HL-60 (cell line): ENCODE measurements at regions not wholly inside any gene's neighbourhood (a gene's known extent, or its start where the extent isn't known, plus 50 kb on each side); places are given as distances from the start of the nearest gene placed in this dataset.
A peak's percentile ranks its signal among the peaks of the same experiment; 100 is the strongest.

Experiments
- DNase-seq, 2 experiments: peaks; one replicate each; pipeline ENCODE4 v3.0.0-alpha.2; 2010 to 2020; ENCODE audit warnings: low read depth in 1 of 2, low spot score in 1 of 2
- H3K27ac ChIP-seq: fragments of 250-450 bp; sonication (Bioruptor Pico); replicated peaks from 2 replicates; pipeline ENCODE4 v1.5.1; 2020; ENCODE audit warnings: mild to moderate bottlenecking, moderate library complexity
- H3K27me3 ChIP-seq: fragments of 250-450 bp; sonication (Bioruptor Pico); 2 replicates; pipeline ENCODE4 v1.5.1; 2021; ENCODE audit warnings: mild to moderate bottlenecking, moderate library complexity; ENCODE audit not compliant: insufficient read depth, poor library complexity, severe bottlenecking
- H3K4me3 ChIP-seq: replicated peaks from 2 replicates; pipeline ENCODE4 v1.5.1; 2011; ENCODE audit warnings: mild to moderate bottlenecking, control low read depth, low read length; ENCODE audit not compliant: insufficient read depth
- CTCF ChIP-seq: IDR thresholded peaks from one replicate; pipeline ENCODE4 v1.5.1; 2011; ENCODE audit warnings: low read length, control low read depth, inconsistent platforms; ENCODE audit not compliant: insufficient read depth
- GABPA ChIP-seq: IDR thresholded peaks from 2 replicates; pipeline ENCODE4 v1.6.1; 2012; ENCODE audit warnings: low read depth
- POLR2AphosphoS5 ChIP-seq: IDR thresholded peaks from 2 replicates; pipeline ENCODE4 v1.6.1; 2012; ENCODE audit warnings: low read depth
- REST ChIP-seq: IDR thresholded peaks from 2 replicates; pipeline ENCODE4 v1.6.1; 2012; ENCODE audit warnings: low read depth; ENCODE audit not compliant: insufficient replicate concordance
- SPI1 ChIP-seq: IDR thresholded peaks from 2 replicates; pipeline ENCODE4 v1.6.1; 2012; ENCODE audit warnings: low read depth, mild to moderate bottlenecking, borderline replicate concordance

GRCh38 chr13:73767191-73767741 lies 366.9 kb downstream of the KLF12 start:
- Histone ChIP-seq H3K27ac (no peak overlapping the region), H3K27me3 (no peaks in the 10 kb centered on the region), H3K4me3 (no peak overlapping the region)
- TF ChIP-seq CTCF (no peak), POLR2AphosphoS5 (no peak), SPI1 (no peak), GABPA (no peak), REST (no peak)
- no peak for DNase-seq

- Histone ChIP-seq H3K27me3 (no peaks in the 10 kb centered on the region), H3K27ac (no peak overlapping the region), H3K4me3 (no peak overlapping the region)
- no peak for DNase-seq
- TF ChIP-seq GABPA (peak; percentile 35; the same call in 1 of the 2 replicates), SPI1 (no peak), CTCF (no peak), REST (no peak)
Observed at GRCh38 chr13:73765651-73766384, 368.4 kb downstream of the KLF12 start.

GRCh38 chr13:73759434-73759833 lies 374.8 kb downstream of the KLF12 start:
- H3K4me3 ChIP-seq, result no peak overlapping the region
- TF ChIP-seq SPI1 (no peak), CTCF (no peak), REST (no peak), GABPA (no peak), POLR2AphosphoS5 (no peak)
- no peak for DNase-seq
- peaks cover 3% of the 10 kb centered on the region for H3K27me3 ChIP-seq
- H3K27ac ChIP-seq, result no peak overlapping the region
